ENCODE measurements at regions not wholly inside any gene's neighbourhood (a gene's known extent, or its start where the extent isn't known, plus 50 kb on each side); places are given as distances from the start of the nearest gene placed in this dataset.

DNA sequence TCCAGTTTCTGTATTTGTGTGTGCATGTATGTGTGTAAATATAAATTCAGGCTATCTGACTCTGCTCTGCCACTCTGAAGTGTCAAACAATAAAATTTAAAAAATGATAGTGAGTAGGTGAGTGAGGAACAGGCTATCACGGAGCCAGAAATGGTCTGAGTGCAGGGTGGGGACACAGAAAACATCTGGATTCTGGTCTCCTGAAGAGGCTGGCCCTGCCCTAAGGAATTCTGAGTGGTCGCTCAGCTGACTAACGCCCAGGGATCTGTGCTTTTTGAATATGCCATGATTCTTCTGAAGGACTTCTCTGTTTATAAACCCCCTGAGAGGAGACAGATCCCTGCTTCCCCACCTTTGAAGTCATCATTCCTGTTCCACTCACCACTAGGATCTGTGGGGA lies 353.9 kb upstream of the GYPC start:
- DNase-seq (ENCODE audit: low spot score) = no peak
- Histone ChIP-seq H4K20me1 (replicated peaks; ENCODE audit: insufficient read depth) (no peaks in the 10 kb centered on the region), H3K4me1 (ENCODE audit: insufficient read depth) (0 out of 2 replicates have a peak, but pooled peaks cover 8% of the 10 kb centered on the region), H3K36me3 (ENCODE audit: insufficient read depth) (no peaks in the 10 kb centered on the region; the same call in 1 of the 2 replicates), H3F3A (replicated peaks; ENCODE audit: low read depth) (no peaks in the 10 kb centered on the region), H3K27me3 (ENCODE audit: insufficient read depth) (no peaks in the 10 kb centered on the region), H3K9me2 (ENCODE audit: insufficient read depth) (no peaks in the 10 kb centered on the region), H3K4me2 (no peak overlapping the region), H2AFZ (no peak overlapping the region), H3K79me2 (replicated peaks; ENCODE audit: insufficient read depth) (no peaks in the 10 kb centered on the region), H3K27ac (ENCODE audit: low read depth) (no peak overlapping the region), H3K4me3 (no peak overlapping the region)
- Mint-ChIP-seq H3K27me3 (ENCODE audit: insufficient read depth, low read depth, poor library complexity) (peaks cover 2% of the 10 kb centered on the region), H3K4me1 (peaks cover 19% of the 10 kb centered on the region), H3K27ac (no peak overlapping the region), H3K36me3 (ENCODE audit: low read depth) (no peaks in the 10 kb centered on the region), H3K9me3 (no peaks in the 10 kb centered on the region), H3K4me3 (no peak overlapping the region)
- TF ChIP-seq STAT1 (IDR thresholded peaks at IDR 0.05; ENCODE audit: unreplicated experiment) = no peak
- TF ChIP-seq ZNF114 (CRISPR knock-in tag; IDR thresholded peaks at IDR 0.05) = no peak
- ATAC-seq = no peak

- no peak overlapping the region for H3K27ac Mint-ChIP-seq
- no peaks in the 10 kb centered on the region for H3K9me3 Mint-ChIP-seq
- Histone ChIP-seq H2AFZ (no peak overlapping the region), H3K36me3 (ENCODE audit: insufficient read depth) (no peaks in the 10 kb centered on the region; the same call in 1 of the 2 replicates), H3K4me3 (no peak overlapping the region), H3K79me2 (replicated peaks; ENCODE audit: insufficient read depth) (no peaks in the 10 kb centered on the region), H3K4me2 (no peak overlapping the region), H3K27ac (ENCODE audit: low read depth) (no peak overlapping the region), H3K4me1 (ENCODE audit: insufficient read depth) (0 out of 2 replicates have a peak, but pooled peaks cover 8% of the 10 kb centered on the region), H3F3A (replicated peaks; ENCODE audit: low read depth) (no peaks in the 10 kb centered on the region), H4K20me1 (replicated peaks; ENCODE audit: insufficient read depth) (no peaks in the 10 kb centered on the region), H3K27me3 (ENCODE audit: insufficient read depth) (no peaks in the 10 kb centered on the region), H3K9me2 (ENCODE audit: insufficient read depth) (no peaks in the 10 kb centered on the region)
- DNase-seq (ENCODE audit: low spot score) (no peak), ATAC-seq (no peak)
- no peak overlapping the region for H3K4me3 Mint-ChIP-seq
- H3K36me3 Mint-ChIP-seq (ENCODE audit: low read depth) = no peaks in the 10 kb centered on the region
- H3K27me3 Mint-ChIP-seq (ENCODE audit: insufficient read depth, low read depth, poor library complexity) = peaks cover 5% of the 10 kb centered on the region
- H3K4me1 Mint-ChIP-seq = peaks cover 24% of the 10 kb centered on the region
- TF ChIP-seq, protein P1, sequence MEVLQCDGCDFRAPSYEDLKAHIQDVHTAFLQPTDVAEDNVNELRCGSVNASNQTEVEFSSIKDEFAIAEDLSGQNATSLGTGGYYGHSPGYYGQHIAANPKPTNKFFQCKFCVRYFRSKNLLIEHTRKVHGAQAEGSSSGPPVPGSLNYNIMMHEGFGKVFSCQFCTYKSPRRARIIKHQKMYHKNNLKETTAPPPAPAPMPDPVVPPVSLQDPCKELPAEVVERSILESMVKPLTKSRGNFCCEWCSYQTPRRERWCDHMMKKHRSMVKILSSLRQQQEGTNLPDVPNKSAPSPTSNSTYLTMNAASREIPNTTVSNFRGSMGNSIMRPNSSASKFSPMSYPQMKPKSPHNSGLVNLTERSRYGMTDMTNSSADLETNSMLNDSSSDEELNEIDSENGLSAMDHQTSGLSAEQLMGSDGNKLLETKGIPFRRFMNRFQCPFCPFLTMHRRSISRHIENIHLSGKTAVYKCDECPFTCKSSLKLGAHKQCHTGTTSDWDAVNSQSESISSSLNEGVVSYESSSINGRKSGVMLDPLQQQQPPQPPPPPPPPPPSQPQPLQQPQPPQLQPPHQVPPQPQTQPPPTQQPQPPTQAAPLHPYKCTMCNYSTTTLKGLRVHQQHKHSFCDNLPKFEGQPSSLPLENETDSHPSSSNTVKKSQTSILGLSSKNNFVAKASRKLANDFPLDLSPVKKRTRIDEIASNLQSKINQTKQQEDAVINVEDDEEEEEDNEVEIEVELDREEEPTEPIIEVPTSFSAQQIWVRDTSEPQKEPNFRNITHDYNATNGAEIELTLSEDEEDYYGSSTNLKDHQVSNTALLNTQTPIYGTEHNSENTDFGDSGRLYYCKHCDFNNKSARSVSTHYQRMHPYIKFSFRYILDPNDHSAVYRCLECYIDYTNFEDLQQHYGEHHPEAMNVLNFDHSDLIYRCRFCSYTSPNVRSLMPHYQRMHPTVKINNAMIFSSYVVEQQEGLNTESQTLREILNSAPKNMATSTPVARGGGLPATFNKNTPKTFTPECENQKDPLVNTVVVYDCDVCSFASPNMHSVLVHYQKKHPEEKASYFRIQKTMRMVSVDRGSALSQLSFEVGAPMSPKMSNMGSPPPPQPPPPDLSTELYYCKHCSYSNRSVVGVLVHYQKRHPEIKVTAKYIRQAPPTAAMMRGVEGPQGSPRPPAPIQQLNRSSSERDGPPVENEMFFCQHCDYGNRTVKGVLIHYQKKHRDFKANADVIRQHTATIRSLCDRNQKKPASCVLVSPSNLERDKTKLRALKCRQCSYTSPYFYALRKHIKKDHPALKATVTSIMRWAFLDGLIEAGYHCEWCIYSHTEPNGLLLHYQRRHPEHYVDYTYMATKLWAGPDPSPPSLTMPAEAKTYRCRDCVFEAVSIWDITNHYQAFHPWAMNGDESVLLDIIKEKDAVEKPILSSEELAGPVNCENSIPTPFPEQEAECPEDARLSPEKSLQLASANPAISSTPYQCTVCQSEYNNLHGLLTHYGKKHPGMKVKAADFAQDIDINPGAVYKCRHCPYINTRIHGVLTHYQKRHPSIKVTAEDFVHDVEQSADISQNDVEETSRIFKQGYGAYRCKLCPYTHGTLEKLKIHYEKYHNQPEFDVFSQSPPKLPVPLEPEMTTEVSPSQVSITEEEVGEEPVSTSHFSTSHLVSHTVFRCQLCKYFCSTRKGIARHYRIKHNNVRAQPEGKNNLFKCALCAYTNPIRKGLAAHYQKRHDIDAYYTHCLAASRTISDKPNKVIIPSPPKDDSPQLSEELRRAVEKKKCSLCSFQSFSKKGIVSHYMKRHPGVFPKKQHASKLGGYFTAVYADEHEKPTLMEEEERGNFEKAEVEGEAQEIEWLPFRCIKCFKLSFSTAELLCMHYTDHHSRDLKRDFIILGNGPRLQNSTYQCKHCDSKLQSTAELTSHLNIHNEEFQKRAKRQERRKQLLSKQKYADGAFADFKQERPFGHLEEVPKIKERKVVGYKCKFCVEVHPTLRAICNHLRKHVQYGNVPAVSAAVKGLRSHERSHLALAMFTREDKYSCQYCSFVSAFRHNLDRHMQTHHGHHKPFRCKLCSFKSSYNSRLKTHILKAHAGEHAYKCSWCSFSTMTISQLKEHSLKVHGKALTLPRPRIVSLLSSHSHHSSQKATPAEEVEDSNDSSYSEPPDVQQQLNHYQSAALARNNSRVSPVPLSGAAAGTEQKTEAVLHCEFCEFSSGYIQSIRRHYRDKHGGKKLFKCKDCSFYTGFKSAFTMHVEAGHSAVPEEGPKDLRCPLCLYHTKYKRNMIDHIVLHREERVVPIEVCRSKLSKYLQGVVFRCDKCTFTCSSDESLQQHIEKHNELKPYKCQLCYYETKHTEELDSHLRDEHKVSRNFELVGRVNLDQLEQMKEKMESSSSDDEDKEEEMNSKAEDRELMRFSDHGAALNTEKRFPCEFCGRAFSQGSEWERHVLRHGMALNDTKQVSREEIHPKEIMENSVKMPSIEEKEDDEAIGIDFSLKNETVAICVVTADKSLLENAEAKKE (CRISPR knock-in tag; IDR thresholded peaks at IDR 0.05) = no peak
- TF ChIP-seq, protein P2, sequence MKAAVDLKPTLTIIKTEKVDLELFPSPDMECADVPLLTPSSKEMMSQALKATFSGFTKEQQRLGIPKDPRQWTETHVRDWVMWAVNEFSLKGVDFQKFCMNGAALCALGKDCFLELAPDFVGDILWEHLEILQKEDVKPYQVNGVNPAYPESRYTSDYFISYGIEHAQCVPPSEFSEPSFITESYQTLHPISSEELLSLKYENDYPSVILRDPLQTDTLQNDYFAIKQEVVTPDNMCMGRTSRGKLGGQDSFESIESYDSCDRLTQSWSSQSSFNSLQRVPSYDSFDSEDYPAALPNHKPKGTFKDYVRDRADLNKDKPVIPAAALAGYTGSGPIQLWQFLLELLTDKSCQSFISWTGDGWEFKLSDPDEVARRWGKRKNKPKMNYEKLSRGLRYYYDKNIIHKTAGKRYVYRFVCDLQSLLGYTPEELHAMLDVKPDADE (IDR thresholded peaks at IDR 0.05) = no peak
- TF ChIP-seq ZNF331 (CRISPR knock-in tag; IDR thresholded peaks at IDR 0.05; ENCODE audit: low read depth) (no peak), EZH2 (IDR thresholded peaks at IDR 0.05; ENCODE audit: low read depth, unreplicated experiment) (no peak), STAT1 (IDR thresholded peaks at IDR 0.05; ENCODE audit: unreplicated experiment) (no peak), EZH2phosphoT487 (IDR thresholded peaks at IDR 0.05; ENCODE audit: unreplicated experiment) (no peak), CREB1 (CRISPR knock-in tag; IDR thresholded peaks at IDR 0.05; ENCODE audit: low read depth) (no peak), NANOG (IDR thresholded peaks at IDR 0.05; ENCODE audit: borderline replicate concordance) (no peak), POLR2AphosphoS5 (IDR thresholded peaks at IDR 0.05; ENCODE audit: low read depth) (no peak)
- TF ChIP-seq, protein P3, sequence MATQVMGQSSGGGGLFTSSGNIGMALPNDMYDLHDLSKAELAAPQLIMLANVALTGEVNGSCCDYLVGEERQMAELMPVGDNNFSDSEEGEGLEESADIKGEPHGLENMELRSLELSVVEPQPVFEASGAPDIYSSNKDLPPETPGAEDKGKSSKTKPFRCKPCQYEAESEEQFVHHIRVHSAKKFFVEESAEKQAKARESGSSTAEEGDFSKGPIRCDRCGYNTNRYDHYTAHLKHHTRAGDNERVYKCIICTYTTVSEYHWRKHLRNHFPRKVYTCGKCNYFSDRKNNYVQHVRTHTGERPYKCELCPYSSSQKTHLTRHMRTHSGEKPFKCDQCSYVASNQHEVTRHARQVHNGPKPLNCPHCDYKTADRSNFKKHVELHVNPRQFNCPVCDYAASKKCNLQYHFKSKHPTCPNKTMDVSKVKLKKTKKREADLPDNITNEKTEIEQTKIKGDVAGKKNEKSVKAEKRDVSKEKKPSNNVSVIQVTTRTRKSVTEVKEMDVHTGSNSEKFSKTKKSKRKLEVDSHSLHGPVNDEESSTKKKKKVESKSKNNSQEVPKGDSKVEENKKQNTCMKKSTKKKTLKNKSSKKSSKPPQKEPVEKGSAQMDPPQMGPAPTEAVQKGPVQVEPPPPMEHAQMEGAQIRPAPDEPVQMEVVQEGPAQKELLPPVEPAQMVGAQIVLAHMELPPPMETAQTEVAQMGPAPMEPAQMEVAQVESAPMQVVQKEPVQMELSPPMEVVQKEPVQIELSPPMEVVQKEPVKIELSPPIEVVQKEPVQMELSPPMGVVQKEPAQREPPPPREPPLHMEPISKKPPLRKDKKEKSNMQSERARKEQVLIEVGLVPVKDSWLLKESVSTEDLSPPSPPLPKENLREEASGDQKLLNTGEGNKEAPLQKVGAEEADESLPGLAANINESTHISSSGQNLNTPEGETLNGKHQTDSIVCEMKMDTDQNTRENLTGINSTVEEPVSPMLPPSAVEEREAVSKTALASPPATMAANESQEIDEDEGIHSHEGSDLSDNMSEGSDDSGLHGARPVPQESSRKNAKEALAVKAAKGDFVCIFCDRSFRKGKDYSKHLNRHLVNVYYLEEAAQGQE (IDR thresholded peaks at IDR 0.05; ENCODE audit: unreplicated experiment) = no peak
Measured at GRCh38 chr2:126303113-126303512, 352.8 kb upstream of the GYPC start.
